GM12891 (cell line): ENCODE measurements at regions not wholly inside any gene's neighbourhood (a gene's known extent, or its start where the extent isn't known, plus 50 kb on each side); places are given as distances from the start of the nearest gene placed in this dataset.

Experiments used
- DNase-seq: peaks from one replicate; pipeline ENCODE4 v3.0.0; 2011; ENCODE audit warnings: low spot score; ENCODE audit not compliant: insufficient read length
- FAIRE-seq: peaks from 2 replicates; lab custom pipeline; 2011; peaks lifted over from hg19 to GRCh38; lab: Jason Lieb, UNC
- PAX5 ChIP-seq: IDR thresholded peaks from 2 replicates; pipeline ENCODE4 v1.6.1; 2011; ENCODE audit warnings: low read length, moderate library complexity, mild to moderate bottlenecking; ENCODE audit not compliant: insufficient read depth, severe bottlenecking
- POLR2A ChIP-seq: IDR thresholded peaks from 2 replicates; pipeline ENCODE4 v1.6.1; 2011; ENCODE audit warnings: low read depth, low read length, control low read depth
- POLR2AphosphoS5 ChIP-seq: IDR thresholded peaks from 2 replicates; pipeline ENCODE4 v1.6.1; 2011; ENCODE audit warnings: low read depth, low read length, control low read depth
- POU2F2 ChIP-seq: IDR thresholded peaks from 2 replicates; pipeline ENCODE4 v1.6.1; 2011; ENCODE audit warnings: low read depth, mild to moderate bottlenecking, control low read depth, low read length, moderate library complexity
- SPI1 ChIP-seq: IDR thresholded peaks from 2 replicates; pipeline ENCODE4 v1.6.1; 2011; ENCODE audit warnings: low read depth, low read length, control low read depth
- TAF1 ChIP-seq: IDR thresholded peaks from 2 replicates; pipeline ENCODE4 v1.6.1; 2011; ENCODE audit warnings: low read depth, low read length, control low read depth

GRCh38 chr6:84434550-84434949 is 207.1 kb upstream of the CEP162 start:
- no peak for TF ChIP-seq POLR2AphosphoS5
- no peak for TF ChIP-seq SPI1
- no peak for TF ChIP-seq TAF1
- no peak for TF ChIP-seq PAX5
- TF ChIP-seq POLR2A, result no peak
- TF ChIP-seq POU2F2, result no peak
- FAIRE-seq (no peak), DNase-seq (no peak)

DNA sequence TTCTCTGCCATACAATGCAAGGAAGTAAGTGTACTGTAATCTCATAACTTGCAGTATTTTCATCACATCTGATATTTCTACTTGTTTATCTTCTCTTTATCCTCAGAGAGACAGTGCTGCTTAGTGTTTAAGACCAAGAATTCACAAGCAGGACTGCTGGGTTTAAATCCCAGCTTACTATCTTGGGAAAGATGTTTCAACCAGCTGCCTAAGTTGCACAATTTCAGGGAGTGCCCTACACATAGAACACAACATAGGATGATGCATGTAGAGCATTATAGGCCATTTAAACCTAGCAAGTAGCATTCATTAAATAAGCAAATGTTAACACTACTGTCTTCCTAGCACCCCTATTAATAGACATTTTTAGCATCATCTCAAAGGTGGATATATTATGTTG is 205.2 kb upstream of the CEP162 start:
- FAIRE-seq (no peak), DNase-seq (no peak)
- TF ChIP-seq POLR2AphosphoS5, result no peak

DNA sequence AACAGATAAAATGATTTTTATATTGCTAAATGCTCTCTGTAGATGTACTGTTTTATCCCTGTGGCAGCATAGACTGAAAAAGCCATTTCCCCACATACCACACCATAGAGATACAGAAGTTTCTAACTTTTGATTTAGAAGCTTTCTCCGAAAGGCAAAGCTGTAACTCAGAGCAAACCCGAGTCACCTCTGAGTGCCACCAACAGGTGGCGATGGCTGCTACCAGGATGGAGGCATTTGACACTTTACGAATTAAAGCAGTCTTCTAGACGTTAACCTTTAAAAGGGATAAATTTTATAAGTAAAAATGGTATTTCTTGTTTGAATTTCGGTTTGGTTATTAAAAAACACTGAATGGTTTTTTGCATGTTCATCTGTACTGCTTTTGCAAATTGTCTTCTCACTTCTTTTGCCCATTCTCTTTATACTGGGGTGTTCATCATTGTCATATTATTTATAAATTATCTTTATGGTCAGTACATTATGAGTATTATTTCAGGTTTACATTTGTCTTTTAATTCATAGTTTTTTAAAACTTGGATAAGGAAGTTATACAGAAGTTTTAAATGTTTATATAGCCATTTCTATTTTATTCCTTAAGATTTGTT is 201.0 kb upstream of the CEP162 start:
- no peak for TF ChIP-seq TAF1
- no peak for TF ChIP-seq SPI1
- TF ChIP-seq POLR2A, result no peak
- no peak for TF ChIP-seq PAX5
- no peak for TF ChIP-seq POLR2AphosphoS5
- TF ChIP-seq POU2F2, result no peak
- FAIRE-seq, result no peak

DNA sequence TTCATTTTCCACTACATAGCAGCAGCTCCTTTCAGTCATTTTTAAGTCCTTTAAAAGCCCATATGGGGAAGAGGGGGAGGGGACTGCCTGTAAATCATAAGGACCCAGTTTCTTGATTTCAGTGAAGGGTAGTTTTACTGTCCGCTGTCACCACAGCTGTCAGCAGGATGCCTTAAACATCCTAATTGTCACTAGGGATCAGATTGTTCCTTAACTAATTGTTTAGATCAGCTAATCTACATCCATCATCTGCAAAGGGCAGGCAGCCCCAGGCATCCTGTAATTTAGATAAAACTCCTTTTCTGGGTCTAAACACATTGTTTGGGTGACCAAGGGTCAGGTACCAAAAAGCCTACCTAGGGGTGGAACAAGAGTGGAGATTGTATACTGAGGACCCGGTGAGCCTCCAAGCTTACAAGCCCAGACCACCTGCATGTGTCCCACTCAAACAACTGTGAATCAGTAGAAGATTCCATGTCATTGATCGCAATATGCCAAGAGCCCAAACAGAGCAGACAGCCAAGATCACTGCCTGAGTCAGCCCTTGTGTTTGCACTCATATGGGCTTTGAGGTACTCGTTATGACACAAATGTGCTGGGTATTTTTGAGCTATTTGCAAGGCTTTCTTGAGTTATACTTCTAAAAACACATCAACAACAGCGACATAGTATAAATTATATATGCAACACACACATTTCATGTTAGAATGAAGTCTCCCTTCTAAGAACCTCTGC is 198.7 kb upstream of the CEP162 start:
- FAIRE-seq (no peak), DNase-seq (no peak)
- TF ChIP-seq SPI1, result no peak
- TF ChIP-seq POLR2AphosphoS5, result no peak
- no peak for TF ChIP-seq TAF1
- TF ChIP-seq POU2F2, result no peak
- TF ChIP-seq PAX5, result no peak
- TF ChIP-seq POLR2A, result no peak

More for the DNA sequence above, 201.0 kb upstream of the CEP162 start:
- no peak for DNase-seq

- DNase-seq (no peak), FAIRE-seq (no peak)
- TF ChIP-seq PAX5 (no peak), POU2F2 (no peak), POLR2AphosphoS5 (no peak), TAF1 (no peak), SPI1 (no peak), POLR2A (no peak)
These were observed 197.5 kb upstream of the CEP162 start for GRCh38 chr6:84424956-84425355.

DNA sequence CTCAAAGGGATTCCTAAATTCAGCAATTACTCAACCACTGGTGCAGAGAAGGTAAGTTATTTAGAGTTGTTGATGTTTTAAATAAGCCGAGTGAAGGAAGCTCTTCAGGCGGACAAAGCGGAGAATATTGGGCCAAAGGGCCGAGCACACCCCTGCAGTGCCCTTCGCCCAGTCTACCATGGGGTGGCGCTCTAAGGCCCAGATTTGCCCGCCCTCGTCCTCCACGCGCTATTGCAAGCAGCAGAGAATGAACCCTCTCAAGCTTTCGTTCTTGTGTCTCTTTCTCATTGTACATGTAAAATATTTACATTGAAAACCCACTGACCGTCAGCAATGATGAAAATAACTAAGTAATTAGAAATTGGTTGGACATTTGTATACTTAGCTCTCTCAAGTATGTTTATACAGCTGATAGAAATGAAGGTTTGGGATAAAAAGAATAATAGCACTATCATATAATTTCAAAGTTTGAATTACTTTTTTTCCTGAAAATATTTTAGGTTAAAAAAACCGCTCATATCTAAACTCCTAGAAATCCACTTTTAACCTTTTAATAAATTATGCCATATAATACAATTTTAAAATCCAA is 195.0 kb upstream of the CEP162 start:
- DNase-seq (peak; percentile 2), FAIRE-seq (no peak)
- TF ChIP-seq POLR2A, result no peak
- TF ChIP-seq PAX5, result no peak
- no peak for TF ChIP-seq POLR2AphosphoS5
- no peak for TF ChIP-seq TAF1
- TF ChIP-seq POU2F2, result no peak
- no peak for TF ChIP-seq SPI1

GRCh38 chr6:84421031-84421430 is 193.6 kb upstream of the CEP162 start:
- FAIRE-seq, result no peak
- no peak for TF ChIP-seq TAF1
- no peak for TF ChIP-seq POLR2AphosphoS5
- TF ChIP-seq SPI1, result no peak
- no peak for TF ChIP-seq PAX5
- TF ChIP-seq POU2F2, result no peak
- no peak for TF ChIP-seq POLR2A
- DNase-seq, result no peak

- TF ChIP-seq POU2F2 (no peak), POLR2A (no peak), PAX5 (no peak), SPI1 (no peak), POLR2AphosphoS5 (no peak), TAF1 (no peak)
- FAIRE-seq (no peak), DNase-seq (no peak)
These were observed 189.8 kb upstream of the CEP162 start for GRCh38 chr6:84417260-84417659.

- no peak for FAIRE-seq
- no peak for TF ChIP-seq POLR2AphosphoS5
- no peak for TF ChIP-seq POU2F2
- no peak for TF ChIP-seq SPI1
- no peak for TF ChIP-seq TAF1
- TF ChIP-seq PAX5, result no peak
These were observed 188.7 kb upstream of the CEP162 start for GRCh38 chr6:84416043-84416657.

More at GRCh38 chr6:84416043-84416657, 188.7 kb upstream of the CEP162 start:
- no peak for DNase-seq
